ENCODE measurements at regions not wholly inside any gene's neighbourhood (a gene's known extent, or its start where the extent isn't known, plus 50 kb on each side); places are given as distances from the start of the nearest gene placed in this dataset.
"Not testable (repeated sequence)": the region's sequence is repeated elsewhere in the genome, so short reads cannot be mapped to it uniquely, and the experiment has no call there.

- DNase-seq (ENCODE audit: low read depth in 2 of 2, low spot score in 1 of 2) = no peak
Measured at GRCh38 chr5:38149815-38150195, 108.6 kb upstream of the EGFLAM start.

- no peak for DNase-seq (ENCODE audit: low read depth in 2 of 2, low spot score in 1 of 2)
Measured at GRCh38 chr5:38148021-38148625, 110.2 kb upstream of the EGFLAM start.

- DNase-seq (ENCODE audit: low read depth in 2 of 2, low spot score in 1 of 2) = no peak
Measured at GRCh38 chr5:38143384-38143783, 115.0 kb upstream of the EGFLAM start.

- no peak for DNase-seq (ENCODE audit: low read depth in 2 of 2, low spot score in 1 of 2)
Measured at GRCh38 chr5:38141665-38142064, 116.7 kb upstream of the EGFLAM start.

GRCh38 chr5:38138574-38138973 lies 119.8 kb upstream of the EGFLAM start:
- no peak for DNase-seq (ENCODE audit: low read depth in 2 of 2, low spot score in 1 of 2)

- no peak for DNase-seq (ENCODE audit: low read depth in 2 of 2, low spot score in 1 of 2)
Measured at GRCh38 chr5:38135486-38136039, 122.8 kb upstream of the EGFLAM start.

GRCh38 chr5:38134810-38135209 lies 123.5 kb upstream of the EGFLAM start:
- no peak for DNase-seq (ENCODE audit: low read depth in 2 of 2, low spot score in 1 of 2)

- DNase-seq (ENCODE audit: low read depth in 2 of 2, low spot score in 1 of 2) = not testable (repeated sequence)
Measured at GRCh38 chr5:38134294-38134693, 124.1 kb upstream of the EGFLAM start.

- DNase-seq (ENCODE audit: low read depth in 2 of 2, low spot score in 1 of 2) = no peak
Measured at GRCh38 chr5:38131686-38132085, 126.7 kb upstream of the EGFLAM start.

- no peak for DNase-seq (ENCODE audit: low read depth in 2 of 2, low spot score in 1 of 2)
Measured at GRCh38 chr5:38124321-38124720, 134.0 kb upstream of the EGFLAM start.

GRCh38 chr5:38121420-38121819 lies 136.9 kb upstream of the EGFLAM start:
- DNase-seq (ENCODE audit: low read depth in 2 of 2, low spot score in 1 of 2) = no peak

- no peak for DNase-seq (ENCODE audit: low read depth in 2 of 2, low spot score in 1 of 2)
Measured at GRCh38 chr5:38119836-38120235, 138.5 kb upstream of the EGFLAM start.

GRCh38 chr5:38117784-38118479 lies 140.4 kb upstream of the EGFLAM start:
- no peak for DNase-seq (ENCODE audit: low read depth in 2 of 2, low spot score in 1 of 2)

- DNase-seq (ENCODE audit: low read depth in 2 of 2, low spot score in 1 of 2) = no peak
Measured at GRCh38 chr5:38115318-38115827, 143.0 kb upstream of the EGFLAM start.

- no peak for DNase-seq (ENCODE audit: low read depth in 2 of 2, low spot score in 1 of 2)
Measured at GRCh38 chr5:38113880-38114279, 144.5 kb upstream of the EGFLAM start.

GRCh38 chr5:38113456-38113855 lies 144.9 kb upstream of the EGFLAM start:
- no peak for DNase-seq (ENCODE audit: low read depth in 2 of 2, low spot score in 1 of 2)

GRCh38 chr5:38112938-38113337 lies 145.4 kb upstream of the EGFLAM start:
- DNase-seq (ENCODE audit: low read depth in 2 of 2, low spot score in 1 of 2) = no peak

- DNase-seq (ENCODE audit: low read depth in 2 of 2, low spot score in 1 of 2) = no peak
Measured at GRCh38 chr5:38110130-38110529, 148.2 kb upstream of the EGFLAM start.

- DNase-seq (ENCODE audit: low read depth in 2 of 2, low spot score in 1 of 2) = no peak
Measured at GRCh38 chr5:38107096-38107495, 151.3 kb upstream of the EGFLAM start.

- no peak for DNase-seq (ENCODE audit: low read depth in 2 of 2, low spot score in 1 of 2)
Measured at GRCh38 chr5:38105801-38106200, 152.6 kb upstream of the EGFLAM start.

- no peak for DNase-seq (ENCODE audit: low read depth in 2 of 2, low spot score in 1 of 2)
Measured at GRCh38 chr5:38105231-38105570, 153.2 kb upstream of the EGFLAM start.

- DNase-seq (ENCODE audit: low read depth in 2 of 2, low spot score in 1 of 2) = no peak
Measured at GRCh38 chr5:38104497-38105230, 153.7 kb upstream of the EGFLAM start.

Data from stimulated activated CD8-positive, alpha-beta memory T cell treated with anti-CD3 and anti-CD28 coated beads, Interleukin-4, amount 100 ng/mL, for 4 hours (primary cell).